SK-N-MC (cell line): ENCODE measurements at regions not wholly inside any gene's neighbourhood (a gene's known extent, or its start where the extent isn't known, plus 50 kb on each side); places are given as distances from the start of the nearest gene placed in this dataset.

Source experiments
- EZH2 ChIP-seq: fragments of 200-600 bp; sonication (generic); IDR thresholded peaks from one replicate; pipeline ENCODE4 v1.6.1; 2017; ENCODE audit warnings: antibody characterized with exemption
- FOXP2 ChIP-seq: optimal IDR thresholded peaks from 2 replicates; pipeline ENCODE3; 2011; ENCODE audit warnings: mild to moderate bottlenecking, moderate library complexity; ENCODE audit not compliant: insufficient read depth; ENCODE audit errors: extremely low read length, control extremely low read depth
- POLR2AphosphoS5 ChIP-seq: IDR thresholded peaks from 2 replicates; pipeline ENCODE4 v1.6.1; 2012; ENCODE audit warnings: mild to moderate bottlenecking, low read depth, low read length, borderline replicate concordance

- TF ChIP-seq POLR2AphosphoS5 (no peak), EZH2 (no peak), FOXP2 (no peak)
Measured at GRCh38 chr1:69410893-69411292, 156.8 kb upstream of the LRRC7 start.
